Panc1 (cell line): ENCODE measurements at regions not wholly inside any gene's neighbourhood (a gene's known extent, or its start where the extent isn't known, plus 50 kb on each side); places are given as distances from the start of the nearest gene placed in this dataset.

Source experiments
- ATAC-seq: fragments of 200-7000 bp; cut with Tn5 transposase; 2 replicates; pipeline ENCODE4 v1.9.1; 2020; ENCODE audit warnings: mild to moderate bottlenecking, moderate library complexity
- BruUV-seq: library from RNA; stranded (reverse); fragments of 400-500 nt; replicated peaks from 2 replicates; lab custom pipeline; 2021; lab: Mats Ljungman, UMichigan
- CTCF ChIA-PET: fragments of 300-600 bp; sonication (Branson Sonifier 250); formaldehyde crosslinking; loops from one replicate; lab custom pipeline; 2022; ENCODE audit warnings: antibody characterized with exemption; lab: Charles Lee
- POLR2A ChIA-PET: fragments of 300-600 bp; sonication (Branson Sonifier 250); formaldehyde crosslinking; loops from one replicate; lab custom pipeline; 2022; ENCODE audit warnings: antibody characterized with exemption; lab: Charles Lee
- DNase-seq: peaks from one replicate; pipeline ENCODE4 v3.0.0-alpha.2; 2010; ENCODE audit warnings: low read depth, low spot score
- H3K27ac ChIP-seq: 2 replicates; pipeline ENCODE4 v1.5.1; 2011; ENCODE audit warnings: mild to moderate bottlenecking, low read length, inconsistent platforms
- H3K27me3 ChIP-seq: fragments of 200-500 bp; sonication (Bioruptor generic); 2 replicates; pipeline ENCODE4 v1.6.0; 2014; ENCODE audit warnings: low read length, inconsistent platforms; ENCODE audit not compliant: control insufficient read depth, insufficient read depth
- H3K36me3 ChIP-seq: fragments of 200-500 bp; sonication (Bioruptor generic); 2 replicates; pipeline ENCODE4 v1.5.1; 2014; ENCODE audit warnings: inconsistent platforms, mild to moderate bottlenecking, low read length, moderate library complexity; ENCODE audit not compliant: control insufficient read depth, insufficient read depth
- H3K4me1 ChIP-seq: 2 replicates; pipeline ENCODE4 v1.5.1; 2011; ENCODE audit warnings: inconsistent platforms, mild to moderate bottlenecking, low read length, moderate library complexity; ENCODE audit not compliant: control insufficient read depth, insufficient read depth
- H3K4me3 ChIP-seq, 2 experiments: 2 replicates each; pipeline ENCODE4 v1.5.1; 2011 to 2012; ENCODE audit warnings: low read depth in 2 of 2, low read length in 2 of 2, mild to moderate bottlenecking in 2 of 2, inconsistent platforms in 1 of 2, moderate library complexity in 1 of 2
- H3K9me3 ChIP-seq: fragments of 200-500 bp; sonication (Bioruptor generic); 2 replicates; pipeline ENCODE4 v1.5.1; 2014; ENCODE audit warnings: low read depth, mild to moderate bottlenecking, inconsistent platforms, low read length, moderate library complexity; ENCODE audit not compliant: control insufficient read depth, insufficient read depth
- POLR2AphosphoS5 ChIP-seq: IDR thresholded peaks from 2 replicates; pipeline ENCODE4 v1.6.1; 2012; ENCODE audit warnings: mild to moderate bottlenecking, low read depth, low read length, moderate library complexity
- REST ChIP-seq, 2 experiments: IDR thresholded peaks; 2 replicates each; pipeline ENCODE4 v1.6.1; 2011 to 2012; ENCODE audit warnings: low read depth in 2 of 2, control low read depth in 1 of 2, low read length in 1 of 2, mild to moderate bottlenecking in 1 of 2, moderate library complexity in 1 of 2; ENCODE audit not compliant: insufficient read depth in 1 of 2
- SIN3A ChIP-seq: IDR thresholded peaks from 2 replicates; pipeline ENCODE4 v1.6.1; 2012; ENCODE audit warnings: low read depth, mild to moderate bottlenecking, low read length, moderate library complexity, borderline replicate concordance; ENCODE audit not compliant: insufficient read depth
- TCF7L2 ChIP-seq: IDR thresholded peaks from 2 replicates; pipeline ENCODE4 v1.6.1; 2011; ENCODE audit warnings: mild to moderate bottlenecking, low read depth, low read length, inconsistent platforms
- in situ Hi-C: cut with HindIII; loops from 2 replicates; pipeline ENCODE4 v1.10.0; 2016; ENCODE audit warnings: low sequenced_read_pairs, low pct_unique_long_range_greater_than_20kb
- intact Hi-C: fragments of 100-400 bp; cut with micrococcal nuclease; formaldehyde crosslinking; loops from one replicate; pipeline ENCODE4 v1.10.0; 2022; ENCODE audit not compliant: unreplicated experiment
- TF ChIP-seq, protein P1 (sequence below): fragments of 450-650 bp; IDR thresholded peaks from 2 replicates; pipeline ENCODE4 v1.5.1; 2017; ENCODE audit warnings: mild to moderate bottlenecking

DNA sequence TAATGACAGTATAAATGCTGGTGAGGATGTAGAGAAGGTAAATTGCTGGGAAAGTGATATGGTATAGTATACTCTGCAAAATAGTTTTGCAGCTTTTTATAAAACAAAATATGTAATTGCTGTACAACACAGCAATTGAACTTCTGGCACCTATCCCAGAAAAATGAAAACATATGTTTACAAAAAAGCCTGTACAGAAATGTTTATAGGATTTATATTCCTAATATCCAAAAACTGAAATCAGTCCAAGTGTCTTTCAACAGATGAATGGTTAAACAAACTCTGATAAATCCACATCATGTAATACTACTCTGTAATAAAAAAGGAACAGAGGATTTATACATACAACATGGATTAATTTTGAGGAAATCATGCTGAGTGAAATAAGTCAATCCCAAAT is 198.4 kb upstream of the ACTRT1 start:
- ChIA-PET POLR2A (no interaction called here), CTCF (no interaction called here)
- ATAC-seq = no peak
- TF ChIP-seq POLR2AphosphoS5 (no peak), TCF7L2 (no peak), REST (IDR thresholded peaks at IDR 0.05; ENCODE audit: insufficient read depth in 1 of 2, low read depth in 2 of 2, low read length in 1 of 2) (no peak), SIN3A (no peak)
- TF ChIP-seq, protein P1, sequence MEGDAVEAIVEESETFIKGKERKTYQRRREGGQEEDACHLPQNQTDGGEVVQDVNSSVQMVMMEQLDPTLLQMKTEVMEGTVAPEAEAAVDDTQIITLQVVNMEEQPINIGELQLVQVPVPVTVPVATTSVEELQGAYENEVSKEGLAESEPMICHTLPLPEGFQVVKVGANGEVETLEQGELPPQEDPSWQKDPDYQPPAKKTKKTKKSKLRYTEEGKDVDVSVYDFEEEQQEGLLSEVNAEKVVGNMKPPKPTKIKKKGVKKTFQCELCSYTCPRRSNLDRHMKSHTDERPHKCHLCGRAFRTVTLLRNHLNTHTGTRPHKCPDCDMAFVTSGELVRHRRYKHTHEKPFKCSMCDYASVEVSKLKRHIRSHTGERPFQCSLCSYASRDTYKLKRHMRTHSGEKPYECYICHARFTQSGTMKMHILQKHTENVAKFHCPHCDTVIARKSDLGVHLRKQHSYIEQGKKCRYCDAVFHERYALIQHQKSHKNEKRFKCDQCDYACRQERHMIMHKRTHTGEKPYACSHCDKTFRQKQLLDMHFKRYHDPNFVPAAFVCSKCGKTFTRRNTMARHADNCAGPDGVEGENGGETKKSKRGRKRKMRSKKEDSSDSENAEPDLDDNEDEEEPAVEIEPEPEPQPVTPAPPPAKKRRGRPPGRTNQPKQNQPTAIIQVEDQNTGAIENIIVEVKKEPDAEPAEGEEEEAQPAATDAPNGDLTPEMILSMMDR = no peak
- Histone ChIP-seq H3K27me3 (no peaks in the 10 kb centered on the region), H3K4me1 (no peaks in the 10 kb centered on the region), H3K36me3 (no peaks in the 10 kb centered on the region), H3K4me3 (no peak overlapping the region), H3K27ac (no peak overlapping the region), H3K9me3 (no peaks in the 10 kb centered on the region)
- no TSS peak for BruUV-seq
- DNase-seq = no peak
- intact Hi-C loops = no loop called here
- in situ Hi-C loops = no loop called here

DNA sequence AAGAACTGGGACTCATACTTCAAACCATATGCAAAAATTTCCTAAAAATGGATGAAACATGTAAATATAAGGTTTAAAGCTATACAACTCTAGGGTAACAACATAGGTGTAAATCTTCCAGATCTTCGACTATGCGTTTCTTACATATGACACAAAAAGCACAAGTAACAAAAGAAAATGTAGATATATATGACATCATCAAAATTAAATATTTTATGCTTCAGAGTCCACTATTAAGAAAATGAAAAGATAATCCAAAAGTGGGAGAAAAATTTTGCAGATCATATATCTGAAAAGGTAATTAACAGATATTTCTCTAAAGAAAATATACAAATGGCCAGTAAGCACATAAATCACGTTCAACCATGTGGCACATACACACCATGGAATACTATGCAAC is 164.2 kb upstream of the ACTRT1 start:
- no peaks in the 10 kb centered on the region for H3K4me1 ChIP-seq
- H3K27ac ChIP-seq = no peak overlapping the region
- H3K9me3 ChIP-seq = no peaks in the 10 kb centered on the region
- POLR2A ChIA-PET = no interaction called here
- no TSS peak for BruUV-seq
- H3K4me3 ChIP-seq = no peak overlapping the region
- CTCF ChIA-PET = no interaction called here
- ATAC-seq (no peak), DNase-seq (no peak)
- TF ChIP-seq TCF7L2 (no peak), REST (IDR thresholded peaks at IDR 0.05; ENCODE audit: insufficient read depth in 1 of 2, low read depth in 2 of 2, low read length in 1 of 2) (no peak), POLR2AphosphoS5 (no peak)
- TF ChIP-seq, protein P1 = no peak
- intact Hi-C loops (no loop called here), in situ Hi-C loops (no loop called here)
- no peaks in the 10 kb centered on the region for H3K36me3 ChIP-seq
- H3K27me3 ChIP-seq = no peaks in the 10 kb centered on the region
